Esophagus (tissue), 2 donors: ENCODE measurements at regions not wholly inside any gene's neighbourhood (a gene's known extent, or its start where the extent isn't known, plus 50 kb on each side); places are given as distances from the start of the nearest gene placed in this dataset.

ENCODE experiments used
- H3K27ac ChIP-seq, 2 donors: one replicate each; pipeline ENCODE4 v1.5.1; 2013; ENCODE audit warnings: low read depth in 2 of 2, mild to moderate bottlenecking in 2 of 2, inconsistent platforms in 1 of 2, low read length in 1 of 2, moderate library complexity in 1 of 2
- H3K27me3 ChIP-seq, 2 donors: one replicate each; pipeline ENCODE4 v1.6.1; 2013; ENCODE audit warnings: low read length in 2 of 2, control low read depth in 1 of 2, mild to moderate bottlenecking in 1 of 2; ENCODE audit not compliant: insufficient read depth in 2 of 2, control insufficient read depth in 1 of 2
- H3K36me3 ChIP-seq, 2 donors: one replicate each; pipeline ENCODE4 v1.6.1; 2013; ENCODE audit warnings: low read length in 1 of 2; ENCODE audit not compliant: control insufficient read depth in 2 of 2, insufficient read depth in 2 of 2
- H3K4me1 ChIP-seq, 2 donors: one replicate each; pipeline ENCODE4 v1.6.1; 2013; ENCODE audit warnings: low read length in 1 of 2; ENCODE audit not compliant: control insufficient read depth in 2 of 2, insufficient read depth in 2 of 2
- H3K4me3 ChIP-seq, 2 donors: one replicate each; pipeline ENCODE4 v1.5.1; 2013; ENCODE audit warnings: low read length in 2 of 2, mild to moderate bottlenecking in 2 of 2, low read depth in 1 of 2, moderate library complexity in 1 of 2
- H3K9me3 ChIP-seq, 2 donors: one replicate each; pipeline ENCODE4 v1.6.1; 2013; ENCODE audit warnings: mild to moderate bottlenecking in 2 of 2, low read depth in 1 of 2, low read length in 1 of 2, moderate library complexity in 1 of 2; ENCODE audit not compliant: control insufficient read depth in 2 of 2, insufficient read depth in 1 of 2
- WGBS, 2 donors: extraction: QIAGEN DNeasy Blood & Tissue Kit; methylation state at CpG; one replicate each; pipeline ENCODE4 v1.1.7; 2013; 5-methylcytosine and 5-hydroxymethylcytosine counted together
- donor health status: healthy with polysubstance abuse.
- donor health status: Bipolar disorder and iron deficiency.

GRCh38 chr11:69994810-69995209 lies 83.3 kb upstream of the ANO1 start:
- Histone ChIP-seq H3K9me3 (peaks cover 0 to 3% of the 10 kb centered on the region in 2 donors), H3K27me3 (no peaks in the 10 kb centered on the region), H3K36me3 (no peaks in the 10 kb centered on the region), H3K4me1 (peaks cover 0 to 5% of the 10 kb centered on the region in 2 donors), H3K4me3 (no peak overlapping the region), H3K27ac (no peak overlapping the region)
- WGBS, 2 donors, result 68 to 94% methylated on average over 3 of the region's 3 CpGs

- WGBS, 2 donors, result 86% methylated on average over 10 of the region's 10 CpGs
- Histone ChIP-seq H3K9me3 (peaks cover 0 to 3% of the 10 kb centered on the region in 2 donors), H3K4me3 (no peak overlapping the region), H3K4me1 (peaks cover 0 to 5% of the 10 kb centered on the region in 2 donors), H3K27me3 (no peaks in the 10 kb centered on the region), H3K27ac (no peak overlapping the region), H3K36me3 (no peaks in the 10 kb centered on the region)
These were observed 82.4 kb upstream of the ANO1 start for GRCh38 chr11:69995697-69996096.

- Histone ChIP-seq H3K4me3 (no peak overlapping the region), H3K4me1 (peaks cover 0 to 5% of the 10 kb centered on the region in 2 donors), H3K27ac (no peak overlapping the region), H3K9me3 (peaks cover 0 to 3% of the 10 kb centered on the region in 2 donors), H3K36me3 (no peaks in the 10 kb centered on the region), H3K27me3 (no peaks in the 10 kb centered on the region)
- 53 to 76% methylated on average over 1 of the region's 1 CpG for WGBS, 2 donors
These were observed 81.7 kb upstream of the ANO1 start for GRCh38 chr11:69996451-69996850.

GRCh38 chr11:69997352-69997751 lies 80.8 kb upstream of the ANO1 start:
- Histone ChIP-seq H3K27me3 (no peaks in the 10 kb centered on the region), H3K36me3 (no peaks in the 10 kb centered on the region), H3K9me3 (peaks cover 0 to 3% of the 10 kb centered on the region in 2 donors), H3K4me1 (peaks cover 0 to 5% of the 10 kb centered on the region in 2 donors), H3K27ac (no peak overlapping the region), H3K4me3 (no peak overlapping the region)
- 59 to 60% methylated on average over 8 of the region's 8 CpGs for WGBS, 2 donors

GRCh38 chr11:69999721-70000120 lies 78.4 kb upstream of the ANO1 start:
- WGBS, 2 donors, result 32 to 36% methylated on average over 3 of the region's 3 CpGs
- Histone ChIP-seq H3K4me3 (no peak overlapping the region), H3K4me1 (no peaks in the 10 kb centered on the region), H3K9me3 (no peaks in the 10 kb centered on the region), H3K27ac (no peak overlapping the region), H3K27me3 (no peaks in the 10 kb centered on the region), H3K36me3 (no peaks in the 10 kb centered on the region)

GRCh38 chr11:70000228-70000627 lies 77.9 kb upstream of the ANO1 start:
- Histone ChIP-seq H3K27me3 (no peaks in the 10 kb centered on the region), H3K27ac (no peak overlapping the region)
- 46 to 65% methylated on average over 3 of the region's 3 CpGs for WGBS, 2 donors

GRCh38 chr11:70001246-70001645 lies 76.9 kb upstream of the ANO1 start:
- WGBS, 2 donors, result 64 to 65% methylated on average over 6 of the region's 6 CpGs
- Histone ChIP-seq H3K36me3 (no peaks in the 10 kb centered on the region), H3K27me3 (no peaks in the 10 kb centered on the region), H3K27ac (no peak overlapping the region), H3K4me3 (no peak overlapping the region), H3K9me3 (no peaks in the 10 kb centered on the region), H3K4me1 (peaks cover 0 to 3% of the 10 kb centered on the region in 2 donors)

More at GRCh38 chr11:70000228-70000627, 77.9 kb upstream of the ANO1 start:
- Histone ChIP-seq H3K4me3 (no peak overlapping the region), H3K9me3 (no peaks in the 10 kb centered on the region), H3K4me1 (no peaks in the 10 kb centered on the region), H3K36me3 (no peaks in the 10 kb centered on the region)

- H3K27ac ChIP-seq, result no peak overlapping the region
- no peaks in the 10 kb centered on the region for H3K9me3 ChIP-seq
- no peak overlapping the region for H3K4me3 ChIP-seq
- H3K4me1 ChIP-seq, result peaks cover 0 to 4% of the 10 kb centered on the region in 2 donors
- 65 to 73% methylated on average over 8 of the region's 8 CpGs for WGBS, 2 donors
- H3K27me3 ChIP-seq, result no peaks in the 10 kb centered on the region
- no peaks in the 10 kb centered on the region for H3K36me3 ChIP-seq
These were observed 75.7 kb upstream of the ANO1 start for GRCh38 chr11:70002433-70002832.

GRCh38 chr11:70005107-70005818 lies 72.9 kb upstream of the ANO1 start:
- Histone ChIP-seq H3K4me3 (no peak overlapping the region), H3K4me1 (peaks cover 0 to 4% of the 10 kb centered on the region in 2 donors), H3K27me3 (no peaks in the 10 kb centered on the region), H3K27ac (no peak overlapping the region), H3K9me3 (no peaks in the 10 kb centered on the region), H3K36me3 (no peaks in the 10 kb centered on the region)
- 37 to 42% methylated on average over 6 of the region's 6 CpGs for WGBS, 2 donors

- Histone ChIP-seq H3K9me3 (no peaks in the 10 kb centered on the region), H3K36me3 (no peaks in the 10 kb centered on the region), H3K27ac (no peak overlapping the region), H3K27me3 (no peaks in the 10 kb centered on the region), H3K4me1 (peaks cover 0 to 4% of the 10 kb centered on the region in 2 donors), H3K4me3 (no peak overlapping the region)
- 82 to 90% methylated on average over 3 of the region's 3 CpGs for WGBS, 2 donors
These were observed 70.3 kb upstream of the ANO1 start for GRCh38 chr11:70007796-70008195.
